Fibroblast of gingiva (primary cell): ENCODE measurements at regions not wholly inside any gene's neighbourhood (a gene's known extent, or its start where the extent isn't known, plus 50 kb on each side); places are given as distances from the start of the nearest gene placed in this dataset.
"Not testable (repeated sequence)": the region's sequence is repeated elsewhere in the genome, so short reads cannot be mapped to it uniquely, and the experiment has no call there.

Experiments used
- DNase-seq: peaks from one replicate; pipeline ENCODE4 v3.0.0-alpha.2; 2011; ENCODE audit warnings: low read depth

DNA sequence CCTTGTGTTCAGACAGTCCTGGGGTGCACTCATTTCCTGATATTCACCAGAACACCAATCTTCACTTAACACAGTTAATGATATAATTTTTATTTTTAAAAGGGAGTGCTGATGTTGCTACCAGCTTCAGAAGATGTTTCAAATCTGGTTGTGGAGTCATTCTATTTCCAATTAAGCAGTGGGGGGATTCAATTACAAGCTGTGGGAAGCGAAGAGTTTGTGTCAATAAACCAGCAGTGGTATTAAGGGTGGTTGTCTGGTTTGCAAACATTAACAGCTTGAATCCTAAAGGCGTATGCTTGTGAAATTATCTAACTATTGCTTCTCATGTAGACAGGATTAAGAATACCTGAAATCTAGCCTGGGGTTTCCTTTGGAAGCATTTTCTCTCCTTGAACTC, 1637.5 kb upstream of the GOT2 start:
- no peak for DNase-seq

DNA sequence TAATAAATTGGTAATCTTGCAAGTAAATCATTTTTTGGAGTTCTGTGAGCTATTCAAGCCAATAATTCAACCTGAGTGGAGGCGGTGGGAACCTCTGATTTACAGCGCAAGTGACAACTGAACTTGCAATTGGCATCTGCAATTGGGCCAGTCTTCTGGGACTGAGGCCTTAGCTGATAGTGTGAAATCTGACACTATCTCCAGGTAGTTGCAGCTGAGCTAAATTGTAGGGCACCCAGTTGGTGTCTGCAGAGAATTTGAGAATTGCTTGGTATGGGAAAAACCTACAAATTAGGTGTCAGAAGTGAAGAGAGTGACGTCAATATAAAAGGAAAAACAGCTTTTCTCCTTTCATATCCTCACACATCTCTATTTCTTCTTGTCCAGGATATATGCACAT, 1633.6 kb upstream of the GOT2 start:
- DNase-seq, result no peak

DNA sequence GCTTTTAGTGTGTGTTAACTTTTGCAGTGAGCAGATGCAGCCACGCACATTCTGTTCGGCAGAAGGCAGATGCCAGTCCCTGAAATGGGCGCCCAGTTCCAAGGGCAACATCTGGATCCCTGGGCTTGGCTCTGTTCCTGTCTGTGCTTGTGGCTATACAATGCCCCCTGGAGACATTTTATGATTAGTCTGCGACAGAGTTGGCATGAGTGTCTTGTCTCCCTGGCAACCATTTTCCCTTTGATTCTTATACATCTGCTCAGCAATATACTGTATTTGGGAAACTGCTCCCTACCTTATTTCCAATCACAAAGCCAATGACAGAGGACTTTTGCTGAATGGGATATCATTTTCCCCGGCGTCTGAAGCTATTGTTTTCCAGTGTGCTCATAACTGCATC, 1629.5 kb upstream of the GOT2 start:
- no peak for DNase-seq

DNA sequence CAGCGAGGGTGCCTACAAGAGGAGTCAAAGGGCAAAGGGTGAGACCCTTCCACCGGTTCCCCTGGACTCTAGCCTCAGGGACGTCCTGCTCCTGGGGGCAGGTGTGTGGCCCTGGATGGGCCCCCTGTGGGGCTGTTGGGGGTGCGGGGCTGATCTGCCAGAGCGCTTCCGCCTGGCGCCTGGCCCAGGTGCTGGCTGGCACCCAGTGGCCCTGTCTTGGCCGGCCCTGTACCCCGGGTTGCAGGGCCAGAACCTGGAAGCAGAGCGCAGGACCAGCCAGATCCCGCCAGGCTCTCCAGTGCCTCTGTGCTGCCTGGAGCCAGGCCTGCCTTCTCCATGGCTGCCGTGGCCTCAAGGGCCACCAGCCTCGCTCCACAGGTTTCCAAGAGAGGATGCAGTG, 1625.8 kb upstream of the GOT2 start:
- not testable (repeated sequence) for DNase-seq

DNA sequence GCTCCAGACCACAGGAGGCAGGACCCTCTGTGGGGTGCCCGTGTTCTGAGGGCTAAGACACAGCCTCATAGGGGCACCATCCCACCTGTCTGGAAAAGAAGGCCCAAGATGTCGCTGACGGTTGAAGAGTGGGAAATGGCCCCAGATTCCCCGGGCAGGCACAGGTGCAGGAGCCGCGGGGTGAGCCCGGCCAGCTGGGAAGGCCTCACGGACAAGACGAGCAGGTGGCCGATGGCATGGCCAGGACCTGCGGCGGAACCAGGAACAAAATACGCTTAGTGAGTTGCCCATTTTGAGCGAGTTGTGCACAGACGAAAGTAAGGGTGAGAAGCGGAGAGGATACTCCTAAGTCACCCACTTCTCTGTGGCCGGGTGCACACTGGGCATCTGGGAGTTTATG, 1625.3 kb upstream of the GOT2 start:
- not testable (repeated sequence) for DNase-seq

DNA sequence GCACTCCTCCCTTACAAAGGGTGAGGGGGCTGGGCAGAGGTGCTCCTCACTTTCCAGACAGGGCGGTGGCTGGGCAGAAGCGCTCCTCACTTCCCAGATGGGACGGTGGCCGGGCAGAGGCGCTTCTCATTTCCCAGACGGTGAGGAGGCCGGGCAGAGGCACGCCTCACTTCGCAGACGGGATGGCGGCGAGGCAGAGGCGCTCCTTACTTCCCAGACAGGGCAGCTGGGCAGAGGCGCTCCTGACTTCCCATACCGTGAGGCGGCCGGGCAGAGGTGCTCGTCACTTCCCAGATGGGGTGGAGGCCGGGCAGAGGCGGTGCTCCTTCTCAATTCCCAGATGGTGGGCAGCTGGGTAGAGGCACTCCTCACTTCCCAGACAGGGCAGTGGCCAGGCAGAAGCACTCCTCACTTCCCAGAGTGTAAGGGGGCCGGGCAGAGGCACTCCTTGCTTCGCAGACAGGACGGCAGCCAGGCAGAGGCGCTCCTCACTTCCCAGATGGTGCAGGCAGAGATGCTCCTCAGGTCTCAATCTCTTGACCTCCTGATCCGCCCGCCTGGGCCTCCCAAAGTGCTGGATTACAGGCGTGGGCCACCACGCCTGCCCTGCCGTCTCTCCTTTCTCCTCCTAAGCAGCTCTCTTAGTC, 1623.9 kb upstream of the GOT2 start:
- DNase-seq, result not testable (repeated sequence)

DNA sequence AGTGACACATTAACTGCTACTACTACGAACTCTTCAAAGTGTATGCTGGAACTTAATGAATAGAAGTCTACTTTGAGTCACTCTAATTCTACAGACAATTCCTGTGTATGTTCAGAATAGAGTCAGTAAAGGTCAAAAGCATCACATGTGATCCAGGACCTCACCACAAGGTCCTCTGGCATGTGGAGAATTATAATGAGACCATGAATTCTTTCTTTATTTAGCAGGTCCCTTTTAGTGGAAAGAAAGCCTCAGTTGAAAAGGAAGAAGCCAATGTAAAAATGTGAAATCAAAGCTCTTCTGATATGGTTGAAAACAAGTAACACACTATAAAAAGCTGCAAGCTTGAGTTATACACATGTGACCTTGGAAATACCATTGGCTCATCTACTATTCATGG, 1612.1 kb upstream of the GOT2 start:
- DNase-seq, result no peak

DNA sequence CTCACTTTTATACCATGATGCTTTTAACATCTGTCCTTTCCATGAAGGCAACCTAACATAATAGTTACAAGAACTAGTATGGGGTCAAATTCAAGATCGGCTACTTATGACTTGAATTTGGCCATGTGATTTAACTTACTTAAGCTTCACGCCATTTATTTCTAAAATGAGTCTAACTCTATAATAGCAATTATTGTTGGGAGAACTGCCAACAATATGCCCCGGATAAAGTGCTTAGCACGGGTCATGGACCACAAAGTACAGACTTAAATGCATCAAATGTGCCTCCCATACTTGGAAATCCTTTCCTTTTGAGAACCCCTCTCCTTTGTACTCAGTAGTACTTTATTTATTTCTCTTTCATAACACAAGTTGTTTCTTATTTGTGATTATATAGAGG, 1603.6 kb upstream of the GOT2 start:
- no peak for DNase-seq

DNA sequence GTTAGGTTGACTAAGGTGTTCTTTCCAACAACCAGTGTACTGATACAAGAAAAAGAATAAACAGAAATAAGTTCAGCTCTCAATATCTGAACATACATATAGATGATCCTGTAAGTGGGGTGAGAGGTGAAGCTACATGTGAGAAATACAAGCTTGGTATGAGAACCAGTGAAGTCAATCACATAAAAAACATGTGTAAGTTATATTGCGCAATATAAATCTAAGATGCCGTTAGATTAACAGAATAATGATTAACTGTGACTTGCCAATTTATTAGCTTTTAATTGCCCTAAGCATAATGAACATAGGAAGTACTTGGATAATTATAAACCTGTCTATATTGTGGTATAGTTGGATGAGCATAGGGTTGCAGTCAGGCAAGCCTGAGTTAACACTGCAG, 1597.1 kb upstream of the GOT2 start:
- DNase-seq, result no peak

DNA sequence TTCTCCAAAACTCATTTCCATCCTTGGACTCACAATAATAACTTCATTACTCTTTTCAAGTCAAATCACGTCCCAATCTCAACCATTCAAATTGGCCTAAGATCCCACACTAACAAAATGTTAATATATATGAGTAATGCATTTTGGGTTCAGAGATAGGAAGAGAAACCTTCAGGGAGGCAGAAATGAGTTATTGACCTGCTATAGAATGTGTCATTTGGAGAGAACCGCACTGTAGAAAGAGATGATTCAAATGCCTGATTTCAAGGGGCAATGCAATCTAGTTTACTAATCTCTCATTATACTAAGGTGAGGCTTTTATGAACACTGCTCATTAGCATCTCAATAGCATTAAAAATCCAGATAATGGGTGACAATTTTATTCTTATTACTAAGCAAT, 1595.0 kb upstream of the GOT2 start:
- DNase-seq, result no peak

DNA sequence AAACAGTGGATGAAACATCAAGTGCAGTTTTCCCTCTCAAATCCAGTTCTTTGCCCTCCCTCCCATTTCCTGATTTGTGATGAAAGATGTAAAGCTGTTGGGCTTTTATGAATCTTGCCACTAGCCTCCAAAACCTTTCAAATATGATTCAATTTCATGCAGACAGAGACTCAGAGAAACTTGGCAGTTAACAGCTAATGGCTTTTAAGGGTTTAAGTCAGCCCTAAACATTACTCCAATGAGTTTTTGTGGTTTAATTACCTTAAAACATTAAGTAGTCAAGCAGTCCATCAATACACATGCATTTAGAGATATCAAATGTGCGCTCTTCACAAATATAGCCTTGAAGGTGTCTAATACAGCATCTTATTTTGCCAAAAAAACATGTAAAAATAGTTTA, 1594.0 kb upstream of the GOT2 start:
- no peak for DNase-seq

DNA sequence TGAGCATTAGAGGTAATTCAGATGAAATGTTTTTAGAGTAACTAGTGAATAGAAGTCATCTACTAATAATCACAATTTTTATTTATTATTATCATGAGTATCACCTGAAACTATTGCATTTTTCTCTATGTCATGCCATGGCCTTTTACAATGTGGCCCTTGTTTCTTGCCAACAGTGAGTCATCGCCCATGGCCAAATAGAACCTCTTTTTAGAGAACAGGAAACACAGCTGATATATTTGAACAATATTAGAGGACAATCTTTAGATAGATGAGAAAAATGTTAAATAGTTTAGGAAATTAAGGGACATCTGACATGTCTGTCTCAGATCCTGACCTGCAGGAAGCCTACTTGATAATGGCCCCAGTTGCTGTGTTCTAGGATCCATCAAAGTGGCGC, 1584.4 kb upstream of the GOT2 start:
- no peak for DNase-seq

DNA sequence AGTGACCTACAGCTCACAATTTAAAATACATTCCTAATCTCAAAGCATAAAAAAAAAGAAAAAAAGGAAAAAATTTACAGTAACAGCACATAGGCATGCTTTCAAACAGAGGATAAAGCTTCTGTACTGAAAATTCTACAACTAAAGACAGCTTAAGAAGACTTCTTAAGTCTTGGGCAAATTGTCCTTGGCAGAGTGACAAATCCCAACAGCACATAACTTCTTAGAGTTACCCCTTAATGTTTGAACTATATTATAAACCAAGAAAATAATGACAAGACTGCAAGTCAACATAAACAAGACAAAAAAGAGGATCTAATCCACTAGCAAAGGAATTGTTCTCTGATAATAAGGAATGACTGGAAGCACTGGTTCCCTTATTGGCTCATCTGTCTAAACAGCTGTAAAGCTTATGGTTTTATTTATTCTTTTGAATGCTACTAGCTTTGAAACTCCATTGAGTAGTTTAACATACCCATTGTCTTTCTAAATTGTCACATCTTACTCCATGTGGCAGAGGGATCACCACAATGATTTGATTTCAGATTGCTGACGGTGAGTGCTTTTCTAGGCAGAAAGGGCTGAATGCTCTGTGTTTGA, 1576.8 kb upstream of the GOT2 start:
- DNase-seq, result no peak

DNA sequence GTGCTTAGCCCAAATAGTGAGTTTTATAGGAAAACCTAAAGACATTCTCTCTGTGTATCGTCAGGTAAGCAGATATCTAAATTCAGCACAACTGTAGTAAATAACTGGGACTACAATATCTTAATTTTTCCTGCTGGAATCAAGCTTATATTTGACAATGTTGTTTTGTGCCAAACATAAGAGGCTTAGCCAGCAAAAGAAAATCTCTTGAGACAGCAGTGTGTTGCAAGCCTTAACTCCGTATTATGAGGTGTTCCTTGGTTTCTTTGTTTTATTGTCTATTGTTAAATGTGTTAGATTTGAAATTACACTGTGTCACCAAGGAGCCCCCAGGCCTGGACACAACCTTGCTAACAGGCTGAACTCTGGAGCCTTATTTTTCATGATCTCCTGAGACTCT, 1570.6 kb upstream of the GOT2 start:
- DNase-seq, result no peak

DNA sequence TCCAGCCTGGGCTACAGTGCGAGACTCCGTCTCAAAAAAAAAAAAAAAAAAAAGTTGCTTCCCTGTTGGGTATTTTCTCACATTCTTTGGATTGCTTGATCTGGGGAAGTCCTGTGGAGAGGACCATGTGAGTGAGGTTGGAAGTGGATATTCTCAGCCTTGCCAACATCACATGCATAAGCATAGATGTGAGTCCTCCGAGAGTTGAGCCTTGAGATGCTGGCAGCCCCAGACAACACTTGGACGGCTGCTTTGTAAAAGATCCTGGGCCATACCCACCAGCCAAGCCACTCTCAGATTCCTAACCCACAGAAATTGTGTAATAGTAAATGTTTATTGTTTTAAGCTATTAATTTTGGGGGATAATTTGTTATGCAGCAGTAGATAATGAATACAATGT, 1570.0 kb upstream of the GOT2 start:
- DNase-seq, result no peak

DNA sequence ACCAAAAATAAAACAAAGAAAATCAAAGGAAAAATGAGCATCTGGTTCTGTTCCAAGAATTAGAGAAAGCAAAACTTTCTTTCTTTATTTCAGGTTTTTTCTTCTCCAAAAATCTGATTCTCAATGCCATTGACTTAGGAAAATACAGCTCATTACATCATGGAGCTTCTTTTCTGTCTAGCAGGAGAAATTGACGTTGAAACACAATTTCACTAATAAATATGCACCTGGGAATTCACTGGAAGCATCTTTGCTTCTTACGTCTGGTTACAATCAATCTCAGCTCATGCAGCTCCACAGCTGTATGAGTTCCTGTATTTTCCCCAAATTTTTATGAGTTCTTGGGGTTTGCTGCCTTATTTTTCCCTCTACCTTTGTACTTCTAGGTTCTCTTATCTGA, 1568.6 kb upstream of the GOT2 start:
- no peak for DNase-seq

DNA sequence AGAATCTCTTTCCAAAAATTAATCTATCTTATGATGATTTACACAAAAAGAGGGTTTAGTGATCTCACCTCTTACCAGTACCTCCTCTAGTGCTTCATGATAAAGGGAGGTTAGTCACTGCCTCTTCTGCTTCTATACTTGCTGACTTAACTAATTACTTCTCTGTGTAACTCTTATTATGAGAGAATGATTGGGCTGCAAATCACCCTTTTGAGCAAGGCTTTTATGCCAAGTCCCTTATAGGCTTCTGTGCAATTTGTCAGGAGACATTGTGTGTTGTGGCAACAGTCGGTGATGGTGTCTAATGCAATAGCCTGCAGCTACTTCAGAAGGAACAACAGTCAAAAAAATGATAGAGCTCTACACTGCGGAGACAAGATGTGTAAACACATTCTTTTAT, 1568.1 kb upstream of the GOT2 start:
- no peak for DNase-seq

DNA sequence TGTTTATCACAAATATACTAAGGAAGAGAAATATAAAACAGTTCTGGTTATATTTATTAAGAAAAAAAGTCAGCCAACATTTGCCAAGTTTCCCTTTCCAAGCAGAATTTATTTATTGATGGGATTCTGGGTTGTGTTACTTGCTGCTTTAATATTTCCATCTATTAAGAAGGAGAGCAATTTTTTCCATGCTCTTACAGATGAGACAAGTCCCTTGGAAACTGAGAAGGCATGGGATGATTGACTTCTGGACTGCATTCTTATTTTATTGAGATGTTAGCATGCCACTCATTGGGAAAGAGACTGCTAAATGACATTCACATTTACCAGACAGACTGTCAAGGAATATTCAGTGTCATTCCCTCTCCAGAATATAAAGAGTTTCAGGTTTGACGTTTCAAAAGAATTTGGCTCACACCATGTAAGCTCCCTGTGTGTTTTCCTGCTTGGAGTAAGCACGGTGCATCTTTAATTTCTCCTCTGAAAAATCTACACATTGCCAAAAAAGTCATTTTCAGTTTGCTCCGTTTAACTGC, 1565.2 kb upstream of the GOT2 start:
- DNase-seq, result no peak

DNA sequence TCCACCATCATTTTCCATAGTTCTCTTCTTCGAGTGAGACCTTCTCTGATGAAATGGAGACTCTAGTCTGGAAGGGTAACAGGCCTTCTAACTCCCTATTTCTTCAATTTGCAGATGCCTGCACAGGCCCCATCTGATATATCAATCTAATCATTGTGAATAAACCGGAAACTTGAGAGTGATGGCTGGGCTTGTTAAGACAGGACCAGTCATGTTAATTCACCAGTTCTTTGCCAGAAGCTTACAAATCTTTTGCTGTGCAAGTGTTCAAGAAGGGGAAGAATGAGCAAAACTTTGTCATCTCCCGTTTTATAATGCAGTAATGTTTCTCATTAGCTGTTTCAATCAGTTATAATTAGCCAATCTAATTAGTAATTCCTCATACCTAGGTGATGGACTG, 1561.3 kb upstream of the GOT2 start:
- no peak for DNase-seq

DNA sequence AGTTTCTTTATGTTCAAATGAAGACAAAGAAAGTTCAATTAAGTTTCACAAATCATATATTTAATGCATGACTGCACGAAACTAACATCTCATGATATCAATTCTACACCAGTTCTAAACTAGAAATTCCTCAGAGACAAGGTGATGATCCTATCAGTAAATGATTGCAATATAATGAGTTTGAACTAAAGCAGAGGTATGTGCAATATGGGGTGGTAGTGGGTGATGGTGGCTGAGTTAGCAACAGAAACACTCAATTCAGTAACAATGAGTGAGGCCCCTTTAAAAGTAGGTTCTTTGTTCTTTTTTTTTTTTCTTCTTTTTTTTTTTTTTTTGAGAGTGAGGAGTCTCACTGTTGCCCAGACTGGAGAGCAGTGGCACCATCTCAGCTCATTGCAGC, 1551.7 kb upstream of the GOT2 start:
- DNase-seq, result no peak

DNA sequence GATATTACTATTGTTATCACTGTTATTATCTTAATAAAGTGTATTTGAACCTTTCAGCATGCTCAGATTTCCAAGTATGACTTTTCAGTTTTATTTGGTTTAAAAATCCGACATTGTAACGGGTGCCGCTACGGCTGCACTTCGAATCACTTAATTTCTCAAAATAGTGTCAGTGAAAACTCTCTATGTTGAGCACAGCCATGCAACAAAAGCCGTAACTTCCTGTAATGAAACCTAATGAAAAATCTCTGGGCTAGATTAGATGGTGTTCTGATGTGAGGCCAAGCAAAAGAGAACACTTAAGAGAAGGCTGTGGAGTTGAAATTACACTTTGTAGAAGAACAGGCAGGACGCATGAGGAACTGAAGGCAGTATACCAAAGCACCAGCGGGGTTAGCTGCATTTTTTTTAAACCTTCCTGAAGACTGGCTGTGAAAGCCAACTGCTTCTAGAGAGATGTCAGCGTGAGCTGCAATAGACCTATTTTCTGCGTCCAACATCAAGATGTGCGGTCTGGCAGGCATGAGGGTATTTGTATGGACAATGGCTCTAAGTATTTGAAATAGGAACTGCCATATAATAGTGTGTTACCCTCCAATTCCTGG, 1545.0 kb upstream of the GOT2 start:
- no peak for DNase-seq

DNA sequence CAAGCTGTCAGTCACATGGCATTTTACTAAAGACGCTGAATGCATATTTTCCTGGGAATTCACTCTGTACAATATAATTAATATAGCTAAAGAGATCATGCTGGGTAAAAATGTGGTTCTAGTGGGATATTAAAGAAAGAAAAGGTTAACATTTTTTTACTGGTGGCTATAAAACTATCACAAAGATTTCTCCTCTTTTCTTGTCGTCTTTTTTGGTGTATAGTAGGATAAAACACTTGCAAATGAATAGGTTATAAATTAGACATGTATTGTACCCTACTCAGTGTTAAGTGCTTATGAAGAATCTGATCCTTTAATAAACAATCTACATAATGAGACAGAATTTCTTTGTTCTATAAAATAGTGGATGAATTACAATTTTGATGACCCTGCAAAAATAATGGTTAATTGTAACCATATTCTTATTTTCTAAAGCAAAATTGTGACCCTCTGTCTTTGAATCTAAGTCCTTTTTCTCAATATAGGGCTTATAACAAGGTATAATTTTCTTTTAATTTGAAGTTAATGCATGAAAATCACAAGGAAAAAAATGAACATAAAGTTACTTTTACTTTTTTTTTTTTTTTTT, 1540.4 kb upstream of the GOT2 start:
- DNase-seq, result no peak

DNA sequence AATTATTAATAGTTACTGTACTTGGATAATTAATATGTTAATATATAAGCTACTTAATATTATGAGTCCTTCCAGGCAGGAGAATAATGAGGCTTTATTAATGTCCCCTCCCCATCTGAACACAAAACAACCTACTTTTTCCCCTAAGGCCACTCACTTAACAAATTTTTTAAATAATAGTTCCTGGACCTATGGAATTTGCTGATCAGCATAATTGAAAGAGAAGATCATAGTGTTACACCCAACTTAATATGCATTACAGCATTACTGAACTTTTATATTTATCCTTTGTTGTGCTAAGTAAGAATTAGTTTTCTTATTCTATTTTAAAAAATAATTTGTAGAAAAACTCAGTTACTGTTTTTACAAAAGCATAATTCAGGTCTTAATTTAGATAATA, 1537.7 kb upstream of the GOT2 start:
- DNase-seq, result no peak
